ENCODE measurements at regions not wholly inside any gene's neighbourhood (a gene's known extent, or its start where the extent isn't known, plus 50 kb on each side); places are given as distances from the start of the nearest gene placed in this dataset.

DNA sequence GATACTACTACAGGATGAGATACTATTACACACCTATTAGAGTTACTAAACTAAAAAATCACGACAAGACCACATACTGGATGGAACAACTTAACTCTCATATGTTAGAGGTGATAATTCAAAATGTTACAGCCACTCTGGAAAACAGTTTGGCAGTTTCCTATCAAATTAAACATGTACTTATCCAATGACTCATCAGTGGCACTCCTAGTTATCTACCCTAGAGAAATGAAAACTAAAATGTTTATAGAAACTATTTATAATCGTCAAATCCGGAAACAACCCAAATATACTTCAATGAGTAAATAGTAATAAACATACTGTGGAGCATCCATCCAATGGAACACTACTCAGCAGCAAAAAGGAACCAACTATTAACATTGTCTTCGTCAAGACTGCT lies 137.0 kb upstream of the RBBP8 start:
- H3K9me3 ChIP-seq (replicated peaks in 1 of 2; ENCODE audit: control insufficient read depth in 1 of 2, insufficient read depth in 1 of 2, low read length in 2 of 2), result no peaks in the 10 kb centered on the region
- no peak overlapping the region for H3K4me2 ChIP-seq (replicated peaks; ENCODE audit: extremely low read depth, low read length, poor library complexity, severe bottlenecking)
- no peaks in the 10 kb centered on the region for H3K27me3 ChIP-seq (ENCODE audit: control insufficient read depth in 2 of 2, insufficient read depth in 2 of 2, low read length in 2 of 2)
- H3K4me3 ChIP-seq (replicated peaks in 1 of 3; ENCODE audit: low read depth in 2 of 3, low read length in 3 of 3), result no peak overlapping the region
- no peaks in the 10 kb centered on the region for H3K79me2 ChIP-seq (ENCODE audit: insufficient read depth, low read length)
- no CpG with 5 or more reads among the region's 4 CpGs for WGBS (ENCODE audit: insufficient coverage)
- H3K27ac Mint-ChIP-seq, result no peak overlapping the region
- peaks cover 0 to 6% (median 4%) of the 10 kb centered on the region in 3 donors for H3K27me3 Mint-ChIP-seq (ENCODE audit: low read depth in 3 of 3)
- H4K20me1 ChIP-seq (ENCODE audit: insufficient read depth, low read length), result no peaks in the 10 kb centered on the region
- H3K36me3 ChIP-seq (replicated peaks in 1 of 2; ENCODE audit: control insufficient read depth in 1 of 2, insufficient read depth in 2 of 2, low read length in 2 of 2), result no peaks in the 10 kb centered on the region
- no peak overlapping the region for H2AFZ ChIP-seq (ENCODE audit: insufficient read depth, low read depth, low read length, poor library complexity, severe bottlenecking)
- H3K9ac ChIP-seq (ENCODE audit: insufficient read depth, low read length, poor library complexity, severe bottlenecking), result no peak overlapping the region
- no peaks in the 10 kb centered on the region for H3K9me3 Mint-ChIP-seq
- no peaks in the 10 kb centered on the region for H3K36me3 Mint-ChIP-seq
- TF ChIP-seq, protein P1, sequence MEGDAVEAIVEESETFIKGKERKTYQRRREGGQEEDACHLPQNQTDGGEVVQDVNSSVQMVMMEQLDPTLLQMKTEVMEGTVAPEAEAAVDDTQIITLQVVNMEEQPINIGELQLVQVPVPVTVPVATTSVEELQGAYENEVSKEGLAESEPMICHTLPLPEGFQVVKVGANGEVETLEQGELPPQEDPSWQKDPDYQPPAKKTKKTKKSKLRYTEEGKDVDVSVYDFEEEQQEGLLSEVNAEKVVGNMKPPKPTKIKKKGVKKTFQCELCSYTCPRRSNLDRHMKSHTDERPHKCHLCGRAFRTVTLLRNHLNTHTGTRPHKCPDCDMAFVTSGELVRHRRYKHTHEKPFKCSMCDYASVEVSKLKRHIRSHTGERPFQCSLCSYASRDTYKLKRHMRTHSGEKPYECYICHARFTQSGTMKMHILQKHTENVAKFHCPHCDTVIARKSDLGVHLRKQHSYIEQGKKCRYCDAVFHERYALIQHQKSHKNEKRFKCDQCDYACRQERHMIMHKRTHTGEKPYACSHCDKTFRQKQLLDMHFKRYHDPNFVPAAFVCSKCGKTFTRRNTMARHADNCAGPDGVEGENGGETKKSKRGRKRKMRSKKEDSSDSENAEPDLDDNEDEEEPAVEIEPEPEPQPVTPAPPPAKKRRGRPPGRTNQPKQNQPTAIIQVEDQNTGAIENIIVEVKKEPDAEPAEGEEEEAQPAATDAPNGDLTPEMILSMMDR (IDR thresholded peaks at IDR 0.05), result no peak
- intact Hi-C loops (cut with micrococcal nuclease), result loop anchor here in 1 of 2 donors (5.0 kb wide), 1 partner anchor 191 kb away; no protein-coding TSS in a partner anchor
- no peak overlapping the region for H3K27ac ChIP-seq (ENCODE audit: low read depth in 1 of 2, low read length in 2 of 2)
- DNase-seq, result no peak
- no peaks in the 10 kb centered on the region for H3K4me1 ChIP-seq (ENCODE audit: control insufficient read depth in 1 of 2, insufficient read depth in 2 of 2, low read length in 2 of 2)
- H3K4me1 Mint-ChIP-seq, result no peaks in the 10 kb centered on the region
- H3K4me3 Mint-ChIP-seq, result no peak overlapping the region

DNA sequence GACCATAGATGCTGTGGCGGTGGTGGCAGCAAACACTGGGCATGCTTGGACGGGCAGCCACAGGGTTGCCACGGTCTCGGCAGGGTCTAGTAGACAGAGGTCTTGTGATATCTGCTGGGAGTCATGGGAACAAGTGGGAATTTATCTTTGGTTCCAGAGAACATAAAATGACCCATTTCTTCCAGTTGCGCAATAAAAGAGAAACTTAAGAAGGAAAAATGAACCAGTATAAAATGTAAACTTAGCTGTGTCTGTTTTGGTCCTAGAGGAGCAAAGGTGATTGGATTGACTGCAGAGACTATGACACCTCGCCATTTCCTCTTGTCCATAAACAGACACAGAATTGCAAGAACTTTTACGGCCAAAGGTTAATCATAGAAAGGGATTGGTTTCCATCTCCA lies 132.6 kb upstream of the RBBP8 start:
- whole genome bisulfite sequencing (ENCODE audit: insufficient coverage), result 97% methylated on average over 4 of the region's 7 CpGs
- no peak overlapping the region for H3K27ac ChIP-seq (ENCODE audit: low read depth in 1 of 2, low read length in 2 of 2)
- no peaks in the 10 kb centered on the region for H3K79me2 ChIP-seq (ENCODE audit: insufficient read depth, low read length)
- H3K9me3 ChIP-seq (replicated peaks in 1 of 2; ENCODE audit: control insufficient read depth in 1 of 2, insufficient read depth in 1 of 2, low read length in 2 of 2), result no peaks in the 10 kb centered on the region
- no peak overlapping the region for H2AFZ ChIP-seq (ENCODE audit: insufficient read depth, low read depth, low read length, poor library complexity, severe bottlenecking)
- no peaks in the 10 kb centered on the region for H4K20me1 ChIP-seq (ENCODE audit: insufficient read depth, low read length)
- H3K4me3 ChIP-seq (replicated peaks in 1 of 3; ENCODE audit: low read depth in 2 of 3, low read length in 3 of 3), result no peak overlapping the region
- no peak for DNase-seq
- Mint-ChIP-seq H3K36me3 (no peaks in the 10 kb centered on the region), H3K4me1 (no peaks in the 10 kb centered on the region), H3K27me3 (ENCODE audit: low read depth in 3 of 3) (peaks cover 2 to 4% (median 4%) of the 10 kb centered on the region in 3 donors), H3K27ac (no peak overlapping the region), H3K4me3 (no peak overlapping the region), H3K9me3 (no peaks in the 10 kb centered on the region)
- TF ChIP-seq, protein P1 (IDR thresholded peaks at IDR 0.05), result no peak
- no peaks in the 10 kb centered on the region for H3K4me1 ChIP-seq (ENCODE audit: control insufficient read depth in 1 of 2, insufficient read depth in 2 of 2, low read length in 2 of 2)
- H3K36me3 ChIP-seq (replicated peaks in 1 of 2; ENCODE audit: control insufficient read depth in 1 of 2, insufficient read depth in 2 of 2, low read length in 2 of 2), result no peaks in the 10 kb centered on the region
- intact Hi-C loops (cut with micrococcal nuclease), result loop anchor here in 1 of 2 donors (10.0 kb wide), 1 partner anchor 204 kb away; no protein-coding TSS in a partner anchor
- H3K9ac ChIP-seq (ENCODE audit: insufficient read depth, low read length, poor library complexity, severe bottlenecking), result no peak overlapping the region
- H3K27me3 ChIP-seq (ENCODE audit: control insufficient read depth in 2 of 2, insufficient read depth in 2 of 2, low read length in 2 of 2), result no peaks in the 10 kb centered on the region
- H3K4me2 ChIP-seq (replicated peaks; ENCODE audit: extremely low read depth, low read length, poor library complexity, severe bottlenecking), result no peak overlapping the region

Measured in CD14-positive monocyte (primary cell).